ENCODE measurements at regions not wholly inside any gene's neighbourhood (a gene's known extent, or its start where the extent isn't known, plus 50 kb on each side); places are given as distances from the start of the nearest gene placed in this dataset.

DNA sequence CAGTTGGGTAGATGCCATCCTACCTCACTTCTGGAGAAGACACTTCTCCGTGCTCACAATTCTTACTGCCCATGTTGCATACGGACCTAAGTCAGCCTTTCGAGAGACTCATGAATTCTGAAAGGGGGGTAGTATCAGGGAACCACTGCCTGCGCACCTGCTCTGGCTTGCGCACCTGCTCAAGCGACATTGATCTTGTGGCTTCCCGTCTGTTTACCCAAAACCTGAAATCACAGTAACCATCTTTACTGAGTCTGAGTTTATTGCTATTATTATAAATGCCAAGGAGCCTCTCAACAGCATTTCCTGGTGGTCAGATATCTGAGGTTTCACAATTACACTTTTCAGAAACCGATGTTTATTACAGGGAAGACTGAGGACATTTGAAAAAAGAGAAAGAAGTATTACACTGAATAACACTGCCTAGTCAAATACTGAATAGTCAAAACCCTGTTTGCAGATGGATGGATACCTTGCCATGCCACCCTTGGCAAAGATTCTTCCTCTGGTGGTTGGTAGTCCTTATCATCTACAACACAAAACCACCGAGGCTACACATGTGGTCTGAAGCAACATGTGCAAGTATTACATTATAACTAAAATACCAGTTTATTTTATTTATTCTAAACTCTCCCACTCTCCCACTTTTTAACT lies 208.7 kb downstream of the SIPA1L2 start:
- Histone ChIP-seq H3K27ac (ENCODE audit: insufficient read length, low read depth, low read length) (no peak overlapping the region), H2BK20ac (ENCODE audit: low read depth, low read length, poor library complexity, severe bottlenecking) (no peak overlapping the region), H3K4me1 (ENCODE audit: insufficient read depth, low read length) (no peaks in the 10 kb centered on the region), H2AK5ac (ENCODE audit: insufficient read length, low read length) (no peak overlapping the region), H4K5ac (ENCODE audit: insufficient read length, low read depth, low read length) (no peak overlapping the region), H3K18ac (ENCODE audit: insufficient read length, low read depth, low read length) (no peak overlapping the region), H4K8ac (replicated peaks; ENCODE audit: insufficient read length, low read depth, low read length) (no peak overlapping the region), H3K23ac (ENCODE audit: insufficient read length, low read depth, low read length) (no peak overlapping the region), H2BK12ac (ENCODE audit: insufficient read length, low read depth, low read length) (no peak overlapping the region), H3K4ac (ENCODE audit: low read depth, low read length) (no peak overlapping the region), H3K23me2 (ENCODE audit: insufficient read length, low read depth, low read length, poor library complexity, severe bottlenecking) (no peaks in the 10 kb centered on the region), H4K91ac (ENCODE audit: insufficient read length, low read depth, low read length) (no peak overlapping the region), H3K79me2 (ENCODE audit: insufficient read depth, low read length) (no peaks in the 10 kb centered on the region), H2AFZ (ENCODE audit: low read length) (no peak overlapping the region), H3K9me3 (ENCODE audit: control insufficient read depth, low read depth, low read length) (no peaks in the 10 kb centered on the region), H4K20me1 (ENCODE audit: control insufficient read depth, insufficient read depth, insufficient read length) (no peaks in the 10 kb centered on the region), H3T11ph (ENCODE audit: low read length) (no peak overlapping the region), H2BK120ac (ENCODE audit: low read depth, low read length, poor library complexity, severe bottlenecking) (no peak overlapping the region), H3K56ac (ENCODE audit: insufficient read length, low read depth, low read length) (no peak overlapping the region), H3K4me2 (ENCODE audit: insufficient read depth, insufficient read length, low read length) (no peak overlapping the region), H2BK5ac (ENCODE audit: insufficient read length, low read length) (no peak overlapping the region), H3K9ac (ENCODE audit: extremely low read depth, insufficient read length, low read length) (no peak overlapping the region), H2BK15ac (ENCODE audit: low read depth, low read length) (no peak overlapping the region), H3K27me3 (ENCODE audit: insufficient read depth, low read length) (no peaks in the 10 kb centered on the region), H3K79me1 (ENCODE audit: insufficient read depth, low read depth, low read length, poor library complexity, severe bottlenecking) (no peaks in the 10 kb centered on the region), H3K14ac (ENCODE audit: insufficient read depth, low read length) (no peak overlapping the region)
- TF ChIP-seq, protein P1, sequence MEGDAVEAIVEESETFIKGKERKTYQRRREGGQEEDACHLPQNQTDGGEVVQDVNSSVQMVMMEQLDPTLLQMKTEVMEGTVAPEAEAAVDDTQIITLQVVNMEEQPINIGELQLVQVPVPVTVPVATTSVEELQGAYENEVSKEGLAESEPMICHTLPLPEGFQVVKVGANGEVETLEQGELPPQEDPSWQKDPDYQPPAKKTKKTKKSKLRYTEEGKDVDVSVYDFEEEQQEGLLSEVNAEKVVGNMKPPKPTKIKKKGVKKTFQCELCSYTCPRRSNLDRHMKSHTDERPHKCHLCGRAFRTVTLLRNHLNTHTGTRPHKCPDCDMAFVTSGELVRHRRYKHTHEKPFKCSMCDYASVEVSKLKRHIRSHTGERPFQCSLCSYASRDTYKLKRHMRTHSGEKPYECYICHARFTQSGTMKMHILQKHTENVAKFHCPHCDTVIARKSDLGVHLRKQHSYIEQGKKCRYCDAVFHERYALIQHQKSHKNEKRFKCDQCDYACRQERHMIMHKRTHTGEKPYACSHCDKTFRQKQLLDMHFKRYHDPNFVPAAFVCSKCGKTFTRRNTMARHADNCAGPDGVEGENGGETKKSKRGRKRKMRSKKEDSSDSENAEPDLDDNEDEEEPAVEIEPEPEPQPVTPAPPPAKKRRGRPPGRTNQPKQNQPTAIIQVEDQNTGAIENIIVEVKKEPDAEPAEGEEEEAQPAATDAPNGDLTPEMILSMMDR (conservative IDR thresholded peaks at IDR 0.05), result no peak
- DNase-seq, result no peak
- no CpG with 5 or more reads among the region's 9 CpGs for WGBS (ENCODE audit: extremely low coverage, insufficient read length, low lambda C conversion rate)
- Mint-ChIP-seq H3K4me3 (no peak overlapping the region), H3K27me3 (ENCODE audit: low read depth) (no peaks in the 10 kb centered on the region; the same call in 1 of the 2 replicates), H3K27ac (no peak overlapping the region), H3K4me1 (no peaks in the 10 kb centered on the region), H3K9me3 (no peaks in the 10 kb centered on the region), H3K36me3 (ENCODE audit: insufficient read depth in 1 of 3, low read depth in 3 of 3) (peaks cover 0 to 6% (median 0%) of the 10 kb centered on the region in 3 experiments; a peak in 2 of 7 replicates)
